GM19452 (cell line): ENCODE measurements at regions not wholly inside any gene's neighbourhood (a gene's known extent, or its start where the extent isn't known, plus 50 kb on each side); places are given as distances from the start of the nearest gene placed in this dataset.

Experiments used
- ATAC-seq: cut with Tn5 transposase; IDR thresholded peaks from one replicate; pipeline ENCODE4 v1.9.1; 2021; ENCODE audit not compliant: unreplicated experiment

- ATAC-seq = no peak
These were observed 419.6 kb upstream of the RASGEF1B start for GRCh38 chr4:81891005-81891996.

- no peak for ATAC-seq
These were observed 413.3 kb upstream of the RASGEF1B start for GRCh38 chr4:81884986-81885385.

DNA sequence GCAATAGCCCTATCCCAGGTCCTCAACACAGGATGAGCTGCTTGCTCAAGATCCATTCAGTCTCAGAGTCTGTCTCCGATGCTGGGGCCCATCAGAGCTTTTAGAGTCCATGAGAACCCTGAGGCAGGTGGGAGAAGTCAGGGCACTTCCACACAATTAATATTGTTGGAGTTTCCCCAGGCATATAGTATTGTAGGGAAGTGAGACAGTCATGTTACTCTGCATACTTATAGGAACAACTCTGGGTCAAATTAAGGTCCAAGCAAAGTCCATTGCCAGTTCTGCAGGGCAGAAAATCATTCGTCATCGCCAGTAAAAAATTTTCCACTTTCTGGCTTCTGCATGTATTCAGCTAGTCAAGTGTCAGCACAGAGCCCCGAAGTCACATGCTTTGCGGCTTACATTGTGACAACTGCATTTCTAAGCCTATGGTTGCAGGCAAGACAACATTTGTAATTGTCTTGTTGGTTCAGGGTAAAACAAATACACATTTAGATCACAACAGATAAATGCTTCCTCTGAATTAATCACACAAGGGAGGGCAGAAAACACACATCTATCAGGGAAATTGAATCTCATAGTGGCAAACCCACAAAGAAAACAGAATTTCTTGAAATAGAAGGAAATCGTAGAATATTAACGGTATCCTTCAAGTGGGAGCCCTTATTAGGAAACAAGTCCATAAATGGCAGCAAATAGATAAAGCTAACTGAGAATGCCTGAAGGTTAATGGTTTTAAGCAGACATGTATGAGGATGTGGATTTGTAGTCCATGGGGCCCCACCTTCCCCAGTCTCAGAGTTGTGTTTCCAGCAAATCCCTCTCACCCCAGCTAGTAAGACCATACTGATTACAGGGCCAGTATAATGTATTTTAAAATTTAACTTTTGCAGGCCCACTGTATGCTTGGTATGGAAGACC is 412.1 kb upstream of the RASGEF1B start:
- no peak for ATAC-seq

DNA sequence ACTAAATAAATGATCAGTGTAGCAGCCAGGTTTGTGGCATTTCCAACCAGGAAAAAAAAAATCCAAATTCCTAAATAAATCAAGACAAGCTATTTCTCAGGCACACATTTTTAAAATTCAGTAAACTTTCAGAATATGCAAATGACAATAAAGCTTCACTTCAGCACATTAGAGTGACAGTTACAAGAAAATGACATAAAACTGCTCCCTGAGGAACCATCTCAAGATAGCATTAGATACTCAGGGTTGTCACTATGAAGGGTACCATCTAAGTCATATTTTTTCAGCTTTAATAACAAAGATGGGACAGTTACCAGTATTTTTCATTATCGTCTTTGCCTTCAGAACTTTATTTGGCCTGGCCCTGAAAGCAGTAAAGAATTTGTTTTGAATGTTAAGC is 411.3 kb upstream of the RASGEF1B start:
- ATAC-seq = no peak

GRCh38 chr4:81881855-81882621 is 410.3 kb upstream of the RASGEF1B start:
- ATAC-seq = no peak

GRCh38 chr4:81876106-81876505 is 404.4 kb upstream of the RASGEF1B start:
- no peak for ATAC-seq

- no peak for ATAC-seq
These were observed 403.2 kb upstream of the RASGEF1B start for GRCh38 chr4:81874661-81875515.

DNA sequence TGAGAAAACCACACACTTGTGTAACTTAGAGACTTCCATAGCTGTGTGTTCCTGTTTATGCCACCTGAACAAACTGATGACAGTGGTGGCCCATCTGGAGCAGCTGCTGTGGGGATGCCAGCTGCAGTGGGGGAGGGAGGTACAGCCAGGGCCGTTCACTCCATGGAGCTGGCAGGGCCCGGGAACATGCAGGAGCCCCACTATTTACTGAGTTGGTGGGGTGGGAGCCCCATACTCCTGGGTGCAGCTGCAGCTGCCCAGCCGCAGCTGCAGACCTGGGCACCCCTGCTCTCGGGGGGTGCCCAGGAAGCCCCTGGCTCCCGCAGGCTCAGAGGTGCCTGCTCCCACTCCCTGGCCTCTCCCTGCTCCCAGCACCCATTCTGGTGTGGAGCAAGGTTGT is 398.6 kb upstream of the RASGEF1B start:
- ATAC-seq = no peak

DNA sequence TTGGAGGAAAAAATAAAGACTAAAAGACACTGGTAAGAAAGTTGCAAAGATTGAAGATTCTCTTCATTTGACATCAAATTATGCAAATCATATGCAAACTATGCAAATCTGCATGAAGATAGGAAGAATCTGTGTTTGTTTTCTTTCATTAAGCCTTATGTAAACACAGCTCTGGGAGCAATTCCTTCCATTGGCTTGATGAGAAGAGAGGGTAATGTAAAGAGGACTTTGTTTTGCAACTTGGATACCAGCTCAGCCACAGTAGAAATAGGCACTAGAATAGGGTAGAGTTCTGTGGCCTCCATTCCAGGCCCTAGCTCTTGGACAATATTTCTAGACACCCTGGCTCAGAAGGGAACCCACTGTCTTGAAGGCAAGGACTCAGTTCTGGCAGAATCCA is 388.4 kb upstream of the RASGEF1B start:
- ATAC-seq = no peak

- no peak for ATAC-seq
These were observed 382.7 kb upstream of the RASGEF1B start for GRCh38 chr4:81854406-81854805.

- no peak for ATAC-seq
These were observed 380.5 kb upstream of the RASGEF1B start for GRCh38 chr4:81852031-81852715.

DNA sequence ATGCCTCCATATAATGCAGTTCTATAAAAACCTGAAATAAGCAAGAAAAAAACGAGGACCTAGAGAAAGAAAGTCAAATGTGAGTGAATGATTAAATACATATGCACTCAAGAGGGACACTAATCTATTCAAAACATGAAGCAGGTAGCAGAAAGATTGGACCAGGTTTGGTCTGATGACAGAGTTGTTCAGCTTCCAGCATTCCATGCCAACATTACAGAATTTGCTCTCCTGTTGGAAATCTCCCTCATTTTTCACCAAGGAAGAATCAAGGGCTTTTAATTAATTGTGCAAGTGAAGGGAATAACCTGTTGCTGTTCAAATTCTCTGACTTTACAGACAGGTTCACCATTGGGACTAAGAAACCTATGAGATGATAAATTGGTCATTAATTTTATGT is 379.0 kb upstream of the RASGEF1B start:
- ATAC-seq = no peak

DNA sequence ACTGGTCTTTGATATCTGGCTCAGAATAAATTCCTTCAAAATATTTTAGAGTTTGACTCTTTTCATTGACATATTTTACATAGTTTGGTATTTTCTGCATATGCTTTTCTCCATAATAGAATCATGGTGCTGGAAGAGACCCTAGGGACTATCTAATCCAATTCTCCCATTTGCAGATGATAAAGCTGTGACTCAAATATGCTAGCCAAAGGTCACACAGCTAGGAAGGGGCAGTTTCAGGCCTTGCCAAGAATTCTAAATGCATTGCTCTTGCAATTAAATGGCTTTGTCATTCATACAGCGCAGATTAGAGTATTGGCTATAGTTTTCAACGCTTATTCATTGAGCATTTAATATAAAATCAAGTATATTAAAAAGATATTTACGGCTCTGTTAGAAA is 374.1 kb upstream of the RASGEF1B start:
- no peak for ATAC-seq

- no peak for ATAC-seq
These were observed 373.6 kb upstream of the RASGEF1B start for GRCh38 chr4:81845273-81845672.

GRCh38 chr4:81844717-81845116 is 373.0 kb upstream of the RASGEF1B start:
- peak; percentile 78 for ATAC-seq

- ATAC-seq = peak; percentile 70
These were observed 367.8 kb upstream of the RASGEF1B start for GRCh38 chr4:81839347-81840042.

DNA sequence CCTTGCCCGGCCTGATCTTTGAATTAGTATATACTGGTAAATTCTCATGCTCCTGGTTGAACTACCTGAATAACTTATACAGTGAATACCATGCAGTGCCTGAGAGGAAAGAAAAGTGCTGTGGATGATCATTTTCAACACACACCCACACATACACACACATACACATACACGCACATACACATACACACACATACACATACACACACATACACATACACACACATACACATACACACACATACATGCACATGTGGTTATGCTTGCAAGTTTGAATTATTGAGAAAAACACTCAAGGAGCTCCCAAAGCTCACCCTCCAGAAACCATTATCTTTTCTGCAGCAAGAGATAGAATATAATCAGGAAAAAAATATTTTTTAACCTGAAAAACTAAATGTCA is 366.9 kb upstream of the RASGEF1B start:
- no peak for ATAC-seq

DNA sequence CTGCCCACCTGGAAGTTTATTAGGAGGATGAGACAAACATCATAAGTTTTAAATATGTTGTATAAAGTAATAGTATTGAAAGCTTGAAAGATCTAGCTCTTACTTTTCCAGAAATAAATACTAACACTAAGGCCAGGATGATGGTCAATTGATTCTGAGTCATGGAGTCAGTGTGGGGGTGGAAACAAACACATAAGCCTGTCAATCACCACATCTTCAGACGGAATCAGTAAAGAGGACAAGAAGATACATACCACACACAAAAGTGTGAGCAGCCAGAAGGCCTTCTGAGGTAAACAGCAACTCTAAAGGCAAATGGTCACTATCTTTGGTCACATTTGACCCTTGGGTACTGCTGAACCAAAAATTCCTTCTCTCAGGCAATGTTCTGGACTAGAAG is 365.0 kb upstream of the RASGEF1B start:
- no peak for ATAC-seq

DNA sequence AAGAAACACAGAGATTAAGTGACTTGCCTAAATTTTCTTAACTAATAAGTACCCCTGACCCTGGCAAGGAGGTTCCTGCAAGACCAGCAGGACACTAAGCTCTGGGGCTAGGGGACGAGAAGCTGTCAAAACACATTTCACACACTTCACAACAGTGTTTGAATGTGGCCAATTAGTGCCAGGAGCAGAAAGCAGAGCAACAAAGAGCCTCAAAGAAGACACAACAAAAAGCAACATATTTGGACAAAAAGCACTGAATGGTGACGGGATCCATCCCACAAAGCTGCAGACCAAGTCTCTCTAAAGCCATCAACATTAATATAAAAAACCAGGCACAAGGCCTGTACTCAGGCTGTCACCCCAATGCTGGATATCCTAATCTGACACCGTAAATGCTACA is 361.9 kb upstream of the RASGEF1B start:
- no peak for ATAC-seq
